ENCODE measurements at regions not wholly inside any gene's neighbourhood (a gene's known extent, or its start where the extent isn't known, plus 50 kb on each side); places are given as distances from the start of the nearest gene placed in this dataset.
"Not testable (repeated sequence)": the region's sequence is repeated elsewhere in the genome, so short reads cannot be mapped to it uniquely, and the experiment has no call there.

DNA sequence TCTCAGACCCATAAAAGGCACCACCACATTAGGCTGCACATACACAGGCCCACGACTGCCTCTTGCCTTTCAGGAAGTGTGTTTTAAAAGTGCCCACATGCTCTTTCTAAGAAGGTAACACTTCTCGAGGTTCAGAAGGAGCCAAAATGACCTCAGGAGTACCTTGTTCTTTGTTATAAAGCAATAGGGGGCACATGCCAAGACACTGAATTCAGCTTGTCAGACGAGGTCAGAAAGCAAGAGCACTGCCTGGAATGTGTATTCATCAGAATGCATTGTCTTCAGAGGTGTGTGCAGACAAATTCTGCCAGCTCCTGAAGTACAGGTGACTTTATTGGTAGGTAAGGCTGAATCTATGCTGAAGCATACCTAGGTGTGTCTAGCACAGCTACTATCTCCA, 114.5 kb upstream of the IRX1 start:
- no peak for DNase-seq

DNA sequence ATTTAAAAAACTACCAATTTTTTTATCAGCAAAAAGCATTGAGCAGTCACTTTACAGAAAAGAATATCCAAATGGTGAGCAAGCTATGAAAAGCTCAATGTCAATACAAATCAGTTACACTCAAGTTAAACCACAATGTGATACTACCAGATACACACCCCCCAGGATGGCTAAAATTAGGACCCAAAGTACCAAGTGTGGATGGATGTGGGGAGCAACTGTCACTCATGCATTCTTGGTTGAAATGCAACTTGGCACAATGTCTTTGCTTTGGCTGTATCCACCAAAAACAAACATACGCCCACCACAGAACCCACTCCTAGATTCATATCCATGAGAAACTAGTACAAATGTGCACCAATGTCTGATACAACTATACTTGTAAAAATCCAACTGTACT, 120.0 kb upstream of the IRX1 start:
- no peak for DNase-seq

DNA sequence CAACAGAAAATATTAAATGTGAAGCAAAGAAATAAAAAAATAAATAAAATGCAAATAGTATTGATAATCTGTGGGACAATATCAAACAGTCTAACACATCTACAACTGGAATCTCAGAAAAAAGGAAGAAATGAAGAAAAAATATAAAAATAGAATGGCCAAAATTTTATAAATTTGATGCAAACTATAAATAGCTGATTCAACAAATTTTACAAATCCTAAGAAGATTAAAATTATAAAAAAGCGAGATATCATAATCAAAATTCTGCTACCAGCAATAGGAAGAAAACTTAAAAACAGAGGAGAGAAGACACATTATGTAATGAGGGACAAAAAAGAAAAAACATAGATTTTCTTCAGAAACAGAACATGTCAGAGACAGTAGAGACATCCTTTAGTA, 129.2 kb upstream of the IRX1 start:
- DNase-seq, result no peak

DNA sequence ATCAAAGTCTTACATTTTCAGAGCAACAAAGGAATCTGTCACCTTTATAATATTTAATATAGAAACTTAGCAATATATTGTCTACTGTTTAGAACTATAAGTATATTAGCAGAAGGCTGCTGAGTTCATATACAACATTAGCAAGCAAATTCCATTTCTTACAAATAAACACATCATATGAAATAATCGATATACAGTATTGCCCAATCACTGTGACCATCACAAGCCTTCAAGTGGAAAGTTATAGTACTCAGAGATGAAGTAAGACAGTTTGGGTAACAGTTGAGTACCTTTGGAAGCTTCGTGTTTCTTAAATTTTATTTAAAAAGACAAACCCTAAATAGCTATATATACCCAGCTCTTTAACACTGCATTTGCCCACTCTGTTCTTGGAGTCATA, 135.2 kb upstream of the IRX1 start:
- DNase-seq, result no peak

DNA sequence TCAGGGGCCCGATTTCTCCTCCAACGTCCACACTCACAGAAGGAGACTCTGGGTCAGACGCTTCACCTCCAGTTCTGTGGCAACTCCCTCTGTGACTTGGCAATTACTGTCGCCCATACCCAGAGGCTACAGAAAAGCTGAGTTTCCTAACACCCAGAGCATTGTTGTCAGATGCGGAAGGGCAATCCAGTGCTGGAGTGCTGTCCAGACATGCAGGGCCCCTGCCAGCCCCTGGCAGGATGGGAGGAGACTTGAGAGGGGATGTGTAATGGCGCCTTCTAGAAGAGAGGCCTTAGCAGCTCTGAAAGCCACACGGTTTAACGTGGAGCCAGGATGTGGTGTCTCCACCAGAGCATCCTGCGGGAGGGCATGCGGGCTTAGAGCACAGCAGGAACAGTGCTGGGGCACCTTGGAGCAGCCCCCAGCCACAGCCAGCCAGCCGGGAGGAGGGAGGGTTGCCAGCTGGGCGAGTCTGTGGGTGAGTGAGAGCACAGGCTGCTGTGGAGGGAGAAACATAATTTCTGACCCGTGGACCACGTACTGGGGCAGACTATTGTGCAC, 139.4 kb upstream of the IRX1 start:
- DNase-seq, result no peak

DNA sequence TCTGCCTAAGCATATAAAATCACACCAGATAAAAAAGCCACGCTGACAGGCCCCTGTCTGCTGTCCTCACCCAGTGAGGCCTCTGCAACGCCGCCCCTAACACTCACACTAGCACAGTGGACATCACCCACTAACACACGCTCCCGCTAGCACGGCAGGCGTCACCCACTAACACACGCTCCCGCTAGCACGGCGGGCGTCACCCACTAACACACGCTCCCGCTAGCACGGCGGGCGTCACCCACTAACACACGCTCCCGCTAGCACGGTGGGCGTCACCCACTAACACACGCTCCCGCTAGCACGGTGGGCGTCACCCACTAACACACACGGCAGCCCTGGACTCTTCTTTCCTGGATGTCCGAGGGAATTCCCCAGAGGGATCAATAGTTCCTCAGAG, 141.6 kb upstream of the IRX1 start:
- DNase-seq, result not testable (repeated sequence)

DNA sequence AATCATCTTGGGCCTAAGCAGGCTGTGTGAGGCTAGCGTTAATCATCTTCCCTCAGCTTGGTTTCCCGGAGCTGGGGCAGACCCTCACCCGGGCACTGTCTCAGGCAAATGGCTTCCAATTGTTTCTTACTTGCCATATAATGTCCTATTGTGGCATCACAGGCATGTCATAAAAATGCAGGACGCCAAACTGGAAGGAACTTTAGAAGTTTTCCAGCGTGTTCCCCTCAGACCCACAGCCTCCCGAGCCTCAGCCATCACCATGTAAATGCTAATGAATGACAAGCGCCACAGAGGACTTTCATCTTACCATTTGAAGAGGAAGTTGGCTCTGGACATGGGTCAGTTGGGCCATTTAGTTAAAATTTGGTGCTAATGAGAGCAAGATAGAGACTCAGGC, 143.0 kb upstream of the IRX1 start:
- no peak for DNase-seq

DNA sequence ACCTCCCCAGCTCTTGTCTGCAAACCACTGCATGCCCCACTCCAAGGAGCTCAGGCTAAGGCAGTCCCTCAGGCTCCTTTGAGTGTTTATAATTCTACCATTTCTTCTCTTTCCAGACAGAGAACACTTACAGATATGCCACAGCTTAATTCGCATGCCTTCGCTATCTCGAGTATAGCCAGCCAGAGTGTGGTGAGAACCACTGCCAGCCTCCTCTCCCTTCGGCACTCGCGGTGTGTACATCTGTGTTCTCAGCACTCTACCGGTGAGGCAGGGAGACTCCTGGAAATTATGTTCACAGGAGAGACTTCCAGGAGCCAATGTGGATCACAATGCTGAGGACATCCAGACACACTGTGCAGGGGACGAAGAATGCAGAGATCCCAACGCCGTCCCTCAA, 143.7 kb upstream of the IRX1 start:
- DNase-seq, result no peak

DNA sequence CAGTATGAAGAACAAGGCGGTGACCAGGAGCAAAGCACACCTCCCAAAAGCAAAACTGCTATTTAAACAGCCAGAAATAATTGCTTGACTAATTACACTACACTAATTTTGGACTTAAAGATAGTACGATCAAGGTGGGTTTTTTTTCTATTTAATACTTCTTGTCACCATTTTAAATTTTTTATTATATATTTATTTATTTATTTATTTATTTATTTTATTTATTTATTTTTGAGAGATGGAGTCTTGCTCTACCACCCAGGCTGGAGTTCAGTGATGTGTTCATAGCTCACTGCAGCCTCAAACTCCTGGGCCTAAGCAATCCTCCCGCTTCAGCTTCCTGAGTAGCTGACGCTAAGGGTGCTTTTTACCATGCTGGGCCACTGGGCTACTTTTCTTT, 146.2 kb upstream of the IRX1 start:
- no peak for DNase-seq

DNA sequence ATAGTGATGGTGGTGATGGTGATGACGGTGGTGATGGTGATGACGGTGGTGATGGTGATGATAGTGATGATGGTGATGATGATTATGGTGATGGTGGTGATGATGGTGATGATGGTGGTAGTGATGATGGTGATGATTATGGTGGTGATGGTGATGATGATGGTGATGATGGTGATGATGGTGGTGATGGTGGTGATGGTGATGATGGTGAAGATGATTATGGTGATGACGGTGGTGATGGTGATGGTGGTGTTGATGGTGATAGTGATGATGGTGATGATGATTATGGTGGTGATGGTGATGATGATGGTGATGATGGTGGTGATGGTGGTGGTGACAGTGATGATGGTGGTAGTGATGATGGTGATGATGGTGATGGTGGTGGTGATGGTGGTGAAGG, 149.2 kb upstream of the IRX1 start:
- no peak for DNase-seq

DNA sequence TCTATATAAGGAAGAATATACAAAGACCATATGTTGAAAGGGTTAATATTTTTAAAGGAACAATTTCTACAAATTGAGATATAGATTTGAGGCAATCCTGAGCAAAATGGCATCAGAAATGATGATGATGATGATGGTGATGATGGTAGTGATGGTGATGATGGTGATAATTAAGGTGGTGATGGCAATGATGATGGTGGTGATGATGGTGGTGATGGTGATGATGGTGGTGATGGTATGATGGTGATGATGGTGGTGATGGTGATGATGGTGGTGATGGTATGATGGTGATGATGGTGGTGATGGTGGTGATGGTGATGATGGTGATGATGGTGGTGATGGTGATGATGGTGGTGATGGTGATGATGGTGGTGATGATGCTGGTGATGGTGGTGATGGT, 150.1 kb upstream of the IRX1 start:
- DNase-seq, result not testable (repeated sequence)

DNA sequence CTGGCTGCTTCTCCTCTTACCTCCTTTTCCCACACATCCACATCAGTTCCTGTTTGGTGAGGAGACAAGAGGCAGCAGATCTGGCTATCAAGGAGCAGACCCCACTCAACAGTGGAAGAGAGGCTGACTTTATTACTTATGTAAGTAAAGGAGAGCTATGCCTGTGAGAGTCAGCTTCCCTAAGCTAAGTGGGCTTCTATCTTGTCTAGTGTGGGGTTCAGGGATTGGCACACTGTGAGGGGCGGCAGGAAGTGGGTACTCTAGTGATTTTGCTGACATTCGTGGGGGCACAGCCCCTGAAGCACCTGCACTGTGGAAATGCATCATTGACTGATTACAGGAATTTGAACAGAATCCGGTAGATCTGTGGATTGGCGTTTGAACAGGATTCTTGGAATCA, 163.5 kb upstream of the IRX1 start:
- no peak for DNase-seq

DNA sequence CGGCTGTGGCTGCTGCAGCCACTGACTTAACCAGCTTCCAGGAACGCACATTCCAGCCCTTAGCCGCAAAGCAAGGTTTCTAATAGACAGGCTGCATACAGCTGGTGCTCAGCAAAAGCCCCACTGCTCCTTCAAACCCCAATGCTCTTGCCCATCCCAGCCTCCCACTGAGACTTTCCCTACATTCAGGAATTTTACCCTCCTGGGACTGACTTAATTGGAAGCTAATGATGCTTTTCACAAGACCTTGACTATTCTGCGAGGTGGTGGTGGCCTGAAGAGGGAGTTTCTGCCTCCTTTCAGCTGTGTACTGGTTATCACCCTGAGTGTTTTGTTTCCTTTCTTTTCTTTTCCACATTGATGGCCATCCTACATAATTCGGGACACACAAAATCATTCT, 164.9 kb upstream of the IRX1 start:
- DNase-seq, result no peak

DNA sequence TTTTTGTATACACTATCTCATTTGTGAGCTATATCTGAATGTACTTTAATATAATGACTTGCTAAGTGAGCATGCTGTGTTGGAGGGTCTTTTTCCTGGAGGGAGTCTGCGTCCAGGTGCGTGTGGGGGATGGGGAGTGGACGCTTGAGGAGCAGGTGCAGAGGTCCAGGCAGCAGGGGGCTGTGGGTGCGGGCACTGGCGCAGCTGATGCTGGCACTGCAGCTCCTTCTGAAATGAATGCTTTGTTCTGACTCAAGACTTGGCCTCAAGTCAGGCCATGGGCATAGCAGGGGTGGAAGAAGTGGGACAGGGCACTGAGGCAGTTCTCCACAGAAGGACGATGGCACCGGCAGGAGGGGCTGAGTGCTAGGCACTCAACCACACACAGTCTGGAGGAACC, 165.7 kb upstream of the IRX1 start:
- no peak for DNase-seq

DNA sequence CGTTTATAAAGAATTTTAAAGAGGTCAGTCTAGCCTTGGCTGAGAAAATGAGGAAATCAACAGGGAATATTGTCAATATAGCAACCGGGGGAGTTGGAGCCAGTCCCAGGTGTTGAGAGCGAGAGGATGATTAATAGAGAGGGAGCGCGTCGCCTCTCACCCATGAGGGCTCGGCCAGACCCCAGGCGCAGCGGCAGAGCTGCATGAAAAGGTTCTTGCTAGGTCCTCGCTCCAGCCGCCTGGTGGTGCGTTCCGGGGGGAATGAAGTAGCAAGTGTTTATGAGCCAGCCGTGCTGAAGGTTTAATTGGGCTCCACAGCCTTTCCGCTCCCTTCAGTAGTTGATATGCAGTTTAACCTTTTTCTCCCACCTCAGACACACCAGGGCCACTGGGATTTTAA, 167.3 kb upstream of the IRX1 start:
- no peak for DNase-seq

DNA sequence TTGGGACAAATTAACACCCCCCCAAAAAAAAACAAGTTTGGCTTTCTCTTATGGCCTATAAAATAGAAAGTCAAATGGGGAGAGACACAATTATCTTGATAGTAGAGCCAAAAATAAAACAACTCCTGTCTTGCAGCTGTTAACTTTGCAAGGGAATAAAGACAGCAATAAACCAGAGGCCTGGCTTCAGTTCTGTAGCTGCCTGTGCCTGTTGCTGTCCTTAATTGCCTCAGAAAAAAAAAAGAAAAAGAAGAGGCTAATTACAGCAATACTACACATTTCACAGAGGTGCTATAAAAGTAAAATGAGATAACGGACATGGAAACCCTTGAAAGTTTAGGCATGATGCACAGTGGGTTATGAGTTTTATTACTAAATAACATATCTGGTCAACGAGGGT, 170.7 kb upstream of the IRX1 start:
- no peak for DNase-seq

DNA sequence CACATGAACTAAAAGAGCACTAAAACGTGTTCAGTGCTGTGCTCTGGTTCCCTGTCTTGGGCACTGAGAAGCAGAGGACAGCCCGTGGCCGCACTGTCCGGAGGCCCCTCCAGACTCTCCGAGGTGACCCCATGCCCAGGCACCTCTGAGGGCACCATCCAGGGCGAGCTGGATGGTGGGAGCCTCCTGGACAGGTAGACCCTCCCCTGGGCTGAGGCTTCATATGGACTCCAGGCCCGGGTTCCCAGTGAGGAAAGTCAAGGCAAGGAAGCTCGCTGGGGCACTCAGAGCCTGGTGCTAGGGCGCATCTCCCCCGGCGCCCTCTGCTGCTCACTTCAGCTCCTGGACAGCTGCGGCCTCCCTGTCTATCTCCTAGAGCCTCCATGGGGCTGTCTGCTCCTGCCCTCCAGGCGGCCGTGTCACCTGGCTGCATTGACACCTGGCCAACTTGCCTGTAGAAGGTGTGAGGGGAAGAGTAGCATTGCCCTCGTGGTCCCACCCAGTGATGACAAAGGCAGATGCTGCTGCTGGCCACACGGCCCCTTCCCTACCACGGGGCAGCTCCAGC, 178.2 kb upstream of the IRX1 start:
- no peak for DNase-seq

DNA sequence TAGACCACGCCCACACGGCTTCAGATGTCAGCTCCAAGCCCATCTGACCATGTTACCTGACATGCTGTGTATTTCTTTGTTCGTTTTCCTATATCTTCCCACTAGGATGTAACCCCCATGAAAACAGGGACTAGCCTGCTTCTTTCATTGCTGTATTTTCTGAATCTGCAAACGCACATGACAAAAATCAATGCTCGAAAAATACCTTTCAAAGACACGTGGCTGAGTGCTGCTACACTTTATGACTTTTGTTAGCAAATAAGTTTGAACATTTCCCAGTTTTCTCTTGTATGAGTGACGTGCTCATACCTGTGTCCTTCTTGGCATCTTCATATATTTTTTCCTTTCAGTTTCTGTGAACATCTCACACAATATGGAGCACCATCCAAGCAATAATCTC, 181.3 kb upstream of the IRX1 start:
- no peak for DNase-seq

DNA sequence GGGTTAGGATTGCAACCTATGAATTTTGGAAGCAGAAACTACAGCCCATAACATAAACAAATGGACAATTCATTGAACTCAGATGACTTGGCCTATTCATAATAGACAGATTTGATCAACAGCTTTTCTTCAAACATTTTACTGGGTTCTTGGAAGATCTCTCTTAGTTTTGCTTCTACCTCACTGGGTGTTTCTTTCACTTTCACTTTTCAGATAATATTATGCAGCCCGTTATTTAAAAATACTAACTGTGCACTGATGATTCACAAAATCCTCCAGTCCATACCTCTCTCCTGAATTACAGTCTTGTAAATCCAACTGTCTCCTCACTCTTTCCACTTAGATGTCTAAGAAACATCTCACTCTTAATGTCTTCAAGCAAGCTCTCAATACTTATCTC, 183.5 kb upstream of the IRX1 start:
- DNase-seq, result no peak

DNA sequence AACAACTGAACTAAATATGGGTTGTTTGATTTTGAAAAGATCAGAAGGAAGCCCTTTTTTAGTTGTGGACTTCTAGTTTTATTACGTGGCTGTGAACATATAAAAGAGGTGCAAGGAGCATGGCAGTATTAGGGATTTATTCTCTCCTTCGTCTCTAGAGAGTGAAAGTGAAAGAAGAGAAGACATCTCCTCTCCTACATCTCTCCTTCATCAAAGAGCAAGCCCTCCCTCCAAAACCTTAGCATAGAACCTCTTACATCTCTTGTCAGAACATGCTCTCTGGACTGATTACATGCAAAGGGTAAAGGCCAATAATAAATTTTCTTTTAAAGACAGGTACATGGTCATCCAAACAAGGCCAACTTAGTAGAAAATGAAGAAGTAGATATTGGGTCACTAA, 184.3 kb upstream of the IRX1 start:
- no peak for DNase-seq

DNA sequence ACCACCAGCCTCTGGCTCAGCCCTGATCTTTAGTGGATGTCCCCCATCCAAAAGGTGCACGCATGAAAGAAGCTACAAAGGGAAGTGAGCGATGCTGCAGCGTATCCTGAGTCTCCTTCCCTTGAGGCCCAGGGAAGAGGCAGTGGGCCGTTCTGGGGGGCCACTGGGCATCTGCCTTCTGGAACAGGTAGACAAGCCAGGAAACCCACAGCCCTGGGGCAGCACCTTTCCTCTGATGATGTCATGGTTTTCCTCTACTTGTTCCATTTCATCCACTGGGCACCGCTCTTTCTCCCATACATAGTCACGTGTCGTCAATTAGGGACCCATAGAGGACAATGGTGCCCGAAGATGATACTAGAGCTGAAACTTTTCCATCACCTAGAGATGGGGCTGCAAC, 194.0 kb upstream of the IRX1 start:
- no peak for DNase-seq

DNA sequence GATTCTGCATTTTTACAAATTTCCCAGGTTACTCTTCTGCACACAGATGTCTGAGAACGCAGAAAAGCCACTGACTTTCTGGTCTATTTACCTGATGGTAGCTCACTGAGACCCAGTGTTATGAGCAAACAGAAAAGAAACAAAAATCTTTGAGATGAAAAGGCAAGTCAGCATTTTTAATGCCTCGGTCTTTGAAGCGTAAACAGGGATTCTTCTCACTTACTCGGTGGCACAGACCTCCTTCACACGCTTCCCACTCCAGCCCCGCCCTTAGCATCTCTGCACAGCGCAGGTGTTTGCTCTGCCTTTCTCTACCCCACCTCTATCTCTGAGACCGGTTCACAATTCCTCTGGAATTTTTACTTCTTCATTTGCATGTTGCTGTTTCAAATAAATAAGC, 195.0 kb upstream of the IRX1 start:
- DNase-seq, result no peak

DNA sequence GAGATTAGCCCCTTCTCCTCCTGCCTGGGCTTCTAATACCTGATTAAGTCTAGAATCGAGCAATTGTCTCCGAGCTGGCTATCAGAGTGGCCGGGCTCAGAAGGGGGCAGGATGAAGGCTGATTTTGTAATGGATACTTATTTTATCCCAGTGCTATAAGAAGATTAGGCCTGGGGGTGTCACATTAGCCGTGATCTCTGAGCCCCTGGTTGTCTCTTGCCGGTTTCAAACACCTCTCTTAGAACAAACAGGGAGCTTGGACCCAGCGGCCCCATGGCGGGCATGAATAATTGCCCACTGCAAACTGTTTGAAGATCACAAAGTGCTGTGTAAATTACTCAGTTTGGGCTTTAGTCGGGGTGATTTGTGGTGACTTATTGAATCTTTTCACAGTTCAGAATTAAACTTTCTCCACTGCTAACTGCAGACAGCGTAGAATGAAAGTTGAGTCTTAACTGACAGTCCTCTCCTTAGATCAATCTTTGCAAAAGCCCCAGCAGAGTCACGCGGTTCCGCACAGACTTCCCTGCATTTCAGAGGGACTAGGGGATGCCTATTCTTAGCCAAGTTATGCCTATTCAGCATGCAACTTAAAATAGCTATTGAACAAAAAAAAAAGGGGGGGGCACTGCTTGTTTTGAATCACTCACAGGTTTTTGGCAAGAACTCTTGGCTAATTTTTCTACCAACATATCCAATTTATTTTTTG, 200.6 kb upstream of the IRX1 start:
- DNase-seq, result no peak

DNA sequence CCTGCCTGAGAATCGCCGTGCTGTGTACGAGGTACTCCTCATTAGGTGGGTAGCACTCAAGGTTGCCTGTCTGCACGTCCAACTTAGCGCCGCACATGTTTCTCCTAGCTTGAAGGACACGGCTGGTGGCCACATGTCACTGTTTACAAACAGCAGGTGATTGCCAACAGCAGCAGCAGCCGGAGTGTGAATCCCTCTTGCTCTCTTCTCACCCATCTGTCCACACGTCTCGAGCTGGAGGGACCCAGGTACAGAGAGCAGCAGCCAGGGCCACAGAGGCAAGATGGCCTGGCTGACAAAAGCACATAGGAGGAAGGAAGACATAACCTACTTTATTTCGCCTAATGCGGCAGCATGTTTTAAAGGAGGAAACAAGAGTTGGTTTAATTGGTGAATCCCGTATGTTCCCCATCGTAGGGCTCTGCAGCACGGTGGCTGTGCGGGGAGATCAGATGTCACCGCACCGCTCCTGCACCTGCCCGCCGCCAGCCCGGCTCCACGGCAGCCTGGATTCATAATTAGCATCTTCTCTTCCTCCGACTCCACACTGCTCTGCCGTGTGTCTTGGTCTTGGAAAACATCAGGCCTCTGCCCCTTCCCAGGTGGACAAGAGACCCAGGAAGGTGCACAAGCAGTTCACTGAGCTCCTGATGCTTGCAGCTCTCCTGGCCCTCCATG, 201.6 kb upstream of the IRX1 start:
- DNase-seq, result no peak

All from fibroblast of skin of scalp (primary cell).